M059J (cell line): ENCODE measurements at regions not wholly inside any gene's neighbourhood (a gene's known extent, or its start where the extent isn't known, plus 50 kb on each side); places are given as distances from the start of the nearest gene placed in this dataset.
A peak's percentile ranks its signal among the peaks of the same experiment; 100 is the strongest.
"Not testable (repeated sequence)": the region's sequence is repeated elsewhere in the genome, so short reads cannot be mapped to it uniquely, and the experiment has no call there.

Source experiments
- DNase-seq: peaks from one replicate; pipeline ENCODE4 v3.0.0-alpha.2; 2012; ENCODE audit warnings: low read depth

GRCh38 chr4:86478151-86478550, 116.0 kb upstream of the PTPN13 start:
- not testable (repeated sequence) for DNase-seq

- no peak for DNase-seq
Measured at GRCh38 chr4:86481440-86481839, 112.7 kb upstream of the PTPN13 start.

DNA sequence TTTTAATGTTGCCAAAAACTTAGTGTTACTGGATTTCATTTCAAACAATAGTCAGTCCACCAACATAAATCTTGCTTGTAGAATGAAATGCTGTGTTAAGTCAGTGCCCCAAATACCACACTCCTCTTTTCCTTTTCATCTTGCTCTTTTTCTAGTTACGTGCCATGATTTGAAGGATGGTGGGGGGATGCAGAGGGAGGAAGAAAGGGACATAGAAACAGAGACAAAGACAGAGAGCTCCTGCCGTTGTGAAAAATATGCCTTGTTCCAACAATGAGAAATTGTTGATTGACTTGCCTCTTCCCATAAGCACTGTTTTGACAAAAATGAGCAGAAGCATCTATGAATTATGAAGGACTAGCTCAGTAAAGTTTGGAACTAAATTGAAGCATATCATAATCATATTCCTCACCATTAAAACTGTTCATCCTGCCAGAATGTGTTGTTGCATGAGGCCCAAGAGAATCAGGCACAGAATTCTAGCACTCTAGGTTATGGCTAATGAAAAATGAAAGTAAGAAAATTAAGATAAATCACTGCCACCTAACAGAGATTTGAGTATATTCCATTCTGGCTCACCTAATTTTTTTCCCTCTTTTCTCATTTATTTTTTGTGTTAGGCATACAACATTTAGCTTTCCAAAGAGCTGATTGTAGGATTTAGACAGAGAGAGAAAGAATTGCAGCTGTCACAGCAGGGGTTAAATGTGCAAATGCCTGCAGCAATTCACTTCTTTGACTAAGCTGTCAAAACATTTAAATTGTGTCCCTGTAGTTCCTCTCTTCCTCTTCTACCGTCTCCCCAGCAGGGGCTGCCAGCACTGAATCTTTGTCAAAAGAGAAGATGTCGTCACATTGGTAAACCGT, 111.6 kb upstream of the PTPN13 start:
- DNase-seq: peak; percentile 39

DNA sequence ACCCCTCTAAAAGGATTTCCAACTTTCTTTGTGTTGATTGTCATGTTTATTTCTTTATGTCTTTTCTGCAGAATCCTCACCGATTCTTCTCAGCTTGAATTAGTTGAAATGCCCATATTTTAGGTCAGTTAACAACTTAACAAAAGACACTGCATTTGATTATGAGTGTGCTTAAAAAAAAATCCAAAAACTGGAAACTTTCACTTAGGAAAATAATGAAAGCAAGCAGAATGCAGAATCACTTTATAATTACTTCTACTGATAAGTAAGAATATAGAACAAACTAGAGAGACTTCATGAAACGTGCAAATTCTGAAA, 111.0 kb upstream of the PTPN13 start:
- no peak for DNase-seq

- DNase-seq: no peak
Measured at GRCh38 chr4:86483773-86484172, 110.3 kb upstream of the PTPN13 start.

GRCh38 chr4:86484241-86484640, 109.9 kb upstream of the PTPN13 start:
- no peak for DNase-seq

DNA sequence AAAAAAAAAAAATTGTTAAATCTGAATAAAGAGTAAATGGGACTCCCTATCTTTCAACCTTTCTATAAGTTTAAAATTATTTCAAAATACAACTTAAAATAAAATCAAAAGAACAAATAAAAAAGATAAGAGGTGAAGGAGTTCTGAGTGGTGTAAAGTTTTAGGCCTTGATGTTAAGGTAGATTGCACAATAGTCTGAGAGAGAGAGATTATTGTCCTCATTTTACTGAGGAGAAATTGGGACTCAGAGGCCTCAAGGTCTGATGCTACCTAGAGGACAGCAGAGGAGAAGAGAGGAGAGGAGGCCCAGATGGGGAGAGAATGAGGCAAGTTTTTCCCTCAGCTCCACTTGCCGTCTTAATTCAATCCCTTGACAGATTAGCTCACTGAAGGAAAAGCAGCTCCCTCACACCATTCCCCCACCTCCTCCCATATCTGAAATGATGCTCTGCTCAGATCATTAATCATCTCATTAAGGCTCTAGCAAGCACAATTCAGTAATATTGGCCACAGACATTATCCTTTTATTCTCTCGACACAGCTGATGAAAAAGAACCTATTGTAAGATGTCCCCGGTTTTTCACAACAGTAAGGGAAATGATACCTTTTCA, 106.3 kb upstream of the PTPN13 start:
- DNase-seq: no peak

DNA sequence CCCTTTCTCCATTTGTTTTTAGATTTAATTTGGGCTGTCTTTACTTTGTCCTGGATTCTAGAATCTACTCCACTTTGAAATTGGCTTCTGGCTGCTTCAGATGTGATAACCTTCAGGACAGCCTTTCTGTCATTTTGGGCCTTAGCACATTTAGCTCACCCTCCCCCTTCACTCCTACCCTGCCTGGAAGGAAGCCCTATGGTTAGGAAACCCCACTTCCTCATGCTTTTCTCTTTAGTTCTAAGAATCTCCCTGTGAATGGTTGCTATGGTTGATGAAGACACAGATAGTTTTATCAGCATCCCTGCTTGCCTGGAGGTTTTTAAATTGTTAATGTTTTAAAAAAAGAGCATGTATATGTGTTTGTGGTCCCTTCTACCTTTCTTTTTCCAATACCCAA, 100.7 kb upstream of the PTPN13 start:
- no peak for DNase-seq

DNA sequence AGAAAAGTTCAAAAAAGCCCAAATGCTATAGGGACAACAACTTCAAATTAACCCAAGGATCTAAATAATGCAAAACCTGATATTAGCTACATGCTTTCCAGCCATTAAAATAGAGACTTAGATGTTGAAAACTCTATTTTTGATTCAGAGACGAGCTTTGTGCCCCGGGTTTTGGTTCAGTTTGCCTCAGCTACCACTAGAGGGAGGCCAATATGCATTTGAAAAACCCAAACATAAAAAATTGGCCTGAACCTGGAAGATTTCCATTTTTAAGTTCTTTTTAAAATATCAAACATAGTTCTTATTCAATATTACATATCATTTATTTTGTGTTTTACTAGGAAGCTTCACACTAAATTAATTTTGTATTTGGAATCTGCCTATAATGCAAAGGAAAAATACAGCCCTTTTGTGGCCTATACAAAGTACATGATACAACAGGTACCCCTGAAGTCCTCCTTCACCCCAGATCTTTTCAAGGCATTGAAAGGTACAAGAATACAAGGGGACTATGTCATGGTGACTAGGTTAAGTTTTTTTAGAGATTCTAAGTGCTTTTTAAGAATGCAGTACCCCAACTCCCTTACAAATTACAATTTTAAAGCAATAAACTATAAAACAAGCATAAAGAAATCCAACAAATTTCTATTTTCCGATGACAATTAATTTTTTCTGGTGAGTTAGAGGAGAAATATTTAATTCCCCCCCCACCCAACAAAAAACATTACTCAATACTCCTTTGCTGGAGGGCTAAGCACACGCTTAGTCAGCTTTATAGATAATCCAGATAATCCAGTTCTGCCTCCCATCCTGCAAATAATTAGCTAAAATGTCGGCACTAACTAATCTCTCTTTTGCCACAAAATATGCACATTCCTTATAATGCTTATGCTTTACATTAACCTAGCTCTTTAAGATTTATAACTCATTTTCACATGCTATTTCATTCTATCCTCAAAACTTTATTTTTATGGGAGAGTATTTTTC, 97.7 kb upstream of the PTPN13 start:
- peak; percentile 41 for DNase-seq

DNA sequence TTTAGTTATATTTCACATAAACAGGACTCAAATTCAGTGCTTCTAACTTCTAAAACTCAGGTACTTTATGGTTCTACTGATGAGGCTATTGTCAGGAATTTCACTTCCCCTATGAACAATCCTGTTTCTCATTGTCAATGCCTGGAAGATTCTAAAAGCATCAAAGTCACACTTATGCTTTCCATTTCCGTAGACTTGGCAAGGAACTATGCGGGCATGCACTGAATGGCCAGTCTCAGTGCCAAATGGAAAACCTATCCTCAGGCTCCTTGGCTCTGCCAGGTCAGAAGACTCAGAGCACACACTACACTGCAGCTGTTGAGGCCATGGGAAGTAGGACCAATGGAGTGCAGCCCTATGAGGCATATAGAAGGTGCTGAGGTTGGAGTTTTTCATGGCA, 97.0 kb upstream of the PTPN13 start:
- DNase-seq: peak; percentile 71

DNA sequence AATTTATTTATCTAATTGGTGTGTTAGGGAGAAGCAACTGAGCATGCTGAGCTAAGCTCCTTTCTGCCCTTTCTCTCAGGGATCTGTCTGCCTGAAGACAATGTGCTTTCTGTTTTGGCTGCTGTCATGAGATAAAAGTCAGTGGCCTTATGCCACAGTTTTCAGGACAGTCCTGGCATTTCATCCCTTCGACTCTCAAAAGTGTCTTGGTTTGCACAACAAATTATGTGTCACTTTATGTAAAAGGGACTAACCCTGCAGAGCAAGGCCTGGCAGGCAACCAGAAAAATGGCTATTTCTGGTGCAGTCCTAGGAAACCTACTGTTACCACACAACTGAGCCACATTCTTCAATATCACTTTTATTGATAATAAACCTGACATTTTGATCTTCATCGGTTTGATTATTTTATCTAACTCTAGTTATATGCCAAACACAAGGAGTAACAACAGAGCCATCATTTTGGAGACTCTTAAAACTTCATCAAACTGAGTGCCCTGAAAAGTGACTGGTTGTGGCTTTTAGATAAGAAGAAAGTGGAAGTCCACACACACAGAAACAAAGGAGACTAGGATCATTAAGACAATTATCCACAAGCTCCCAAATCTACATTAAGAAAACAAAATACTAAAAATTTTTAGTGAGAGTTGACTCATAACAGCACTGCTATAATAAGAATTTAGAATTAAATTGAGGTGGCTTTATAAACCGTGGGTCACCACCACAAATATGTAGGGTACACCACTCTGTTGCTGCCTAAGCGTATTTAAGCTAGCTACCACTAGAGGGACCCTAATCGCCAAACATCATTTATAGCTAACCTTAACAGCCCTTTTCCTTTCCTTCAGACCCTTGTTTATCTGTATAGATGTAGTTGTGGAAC, 95.9 kb upstream of the PTPN13 start:
- DNase-seq: peak; percentile 72

GRCh38 chr4:86498863-86499166, 95.3 kb upstream of the PTPN13 start:
- no peak for DNase-seq

DNA sequence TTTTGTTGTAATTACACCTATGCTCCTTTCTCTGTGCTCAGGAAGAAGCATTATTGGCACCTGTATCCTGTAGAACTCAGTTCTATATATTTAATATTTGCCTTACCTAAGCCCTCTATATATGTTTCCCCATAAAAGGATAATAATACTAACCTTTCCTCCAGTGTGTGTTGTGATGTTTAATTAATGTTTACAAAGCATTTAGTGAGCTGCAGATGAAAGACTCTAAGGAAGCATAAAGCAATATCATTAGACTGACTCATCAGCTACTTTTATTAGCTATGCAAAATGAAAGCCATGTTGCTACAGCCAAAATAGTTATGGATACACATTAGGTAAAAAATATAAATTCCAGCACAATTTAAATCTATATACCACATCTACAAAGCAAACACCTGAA, 93.6 kb upstream of the PTPN13 start:
- peak; percentile 34 for DNase-seq

GRCh38 chr4:86502081-86502480, 92.0 kb upstream of the PTPN13 start:
- DNase-seq: no peak

DNA sequence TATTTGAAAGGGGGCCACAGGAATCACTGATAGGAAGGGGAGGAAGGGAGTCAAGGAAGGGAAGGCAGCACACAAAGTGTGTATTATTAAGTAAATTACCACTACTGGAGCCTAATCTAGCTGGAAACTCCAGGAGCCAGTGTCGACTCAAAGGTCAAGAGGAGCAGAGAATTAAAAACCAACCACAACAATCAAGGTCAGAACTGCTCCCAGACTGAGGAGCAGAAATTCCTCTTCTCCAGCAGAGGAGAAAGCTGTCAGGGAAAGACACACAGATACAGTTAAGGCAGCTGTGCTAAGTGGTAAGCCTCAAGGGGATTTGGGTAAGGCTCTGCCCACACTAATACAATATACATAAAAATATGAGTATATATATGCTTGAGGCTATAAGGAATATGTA, 87.5 kb upstream of the PTPN13 start:
- peak; percentile 44 for DNase-seq

DNA sequence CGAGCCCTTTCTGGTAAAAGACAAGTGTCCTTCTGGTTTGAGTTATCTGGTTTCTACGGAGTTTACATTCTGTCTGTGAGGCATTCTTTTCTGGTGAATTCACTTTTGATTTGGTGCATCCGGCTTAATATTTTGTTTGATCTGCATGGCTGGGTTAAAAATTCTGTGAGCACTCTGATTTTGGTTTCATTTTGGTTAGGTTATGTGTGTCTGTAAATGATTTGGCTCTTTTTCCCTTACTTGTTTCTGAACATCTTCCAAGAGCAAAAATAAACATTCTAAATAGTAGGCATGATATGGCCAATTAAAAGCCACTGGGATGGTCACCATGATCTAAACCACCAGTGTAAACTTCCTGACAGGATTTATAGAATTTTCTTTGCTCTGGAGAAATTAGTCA, 85.7 kb upstream of the PTPN13 start:
- DNase-seq: peak; percentile 84

DNA sequence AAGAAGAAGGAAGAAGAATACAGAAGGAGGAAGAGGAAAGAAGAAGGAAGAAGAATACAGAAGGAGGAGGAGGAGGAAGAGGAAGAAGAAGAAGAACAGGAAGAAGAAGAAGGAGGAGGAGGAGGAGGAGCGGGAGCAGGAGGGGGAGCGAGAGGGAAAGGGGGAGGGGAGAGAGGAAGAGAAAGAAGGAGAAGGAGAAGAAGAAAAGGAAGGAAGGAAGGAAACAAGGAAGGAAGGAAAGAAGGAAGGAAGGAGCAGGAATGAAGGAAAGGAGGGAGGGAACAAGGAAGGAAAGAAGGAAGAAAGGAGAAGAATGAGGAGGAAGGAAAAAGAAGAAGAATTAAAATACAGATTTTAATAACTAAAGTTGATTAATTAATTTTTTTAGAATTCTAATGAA, 82.5 kb upstream of the PTPN13 start:
- no peak for DNase-seq

DNA sequence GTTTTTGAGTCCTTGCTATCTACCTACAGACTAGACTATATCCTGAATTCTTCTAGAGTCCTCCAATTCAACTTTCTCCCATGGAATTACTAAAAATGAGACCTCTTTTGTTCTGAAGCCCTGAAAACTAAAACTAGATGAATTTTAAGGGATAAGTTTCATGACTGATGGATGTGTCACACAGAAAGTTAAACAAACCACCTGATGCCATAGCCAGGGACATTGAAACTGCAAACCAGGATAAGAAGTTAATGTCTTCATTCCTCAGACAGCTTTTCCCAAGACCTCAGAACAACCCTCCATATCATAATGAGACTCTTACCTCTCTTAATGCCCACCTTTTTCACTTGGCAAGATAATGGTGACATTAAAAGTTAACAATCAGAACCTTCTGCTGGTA, 81.5 kb upstream of the PTPN13 start:
- peak; percentile 43 for DNase-seq

DNA sequence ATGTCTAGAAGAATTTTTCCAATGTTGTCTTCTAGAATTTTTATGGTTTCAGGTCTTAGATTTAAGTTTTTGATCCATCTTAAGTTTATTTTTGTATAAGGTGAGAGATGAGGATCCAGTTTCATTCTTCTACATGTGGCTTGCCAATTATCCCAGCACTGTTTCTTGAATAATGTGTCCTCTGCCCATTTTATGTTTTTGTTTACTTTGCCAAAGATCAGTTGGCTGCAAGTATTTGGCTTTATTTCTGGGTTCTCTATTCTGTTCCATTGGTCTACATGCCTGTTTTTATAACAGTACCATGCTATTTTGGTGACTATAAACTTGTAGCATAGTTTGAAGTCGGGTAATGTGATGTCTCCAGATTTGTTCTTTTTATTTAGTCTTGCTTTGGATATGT, 78.2 kb upstream of the PTPN13 start:
- DNase-seq: not testable (repeated sequence)

DNA sequence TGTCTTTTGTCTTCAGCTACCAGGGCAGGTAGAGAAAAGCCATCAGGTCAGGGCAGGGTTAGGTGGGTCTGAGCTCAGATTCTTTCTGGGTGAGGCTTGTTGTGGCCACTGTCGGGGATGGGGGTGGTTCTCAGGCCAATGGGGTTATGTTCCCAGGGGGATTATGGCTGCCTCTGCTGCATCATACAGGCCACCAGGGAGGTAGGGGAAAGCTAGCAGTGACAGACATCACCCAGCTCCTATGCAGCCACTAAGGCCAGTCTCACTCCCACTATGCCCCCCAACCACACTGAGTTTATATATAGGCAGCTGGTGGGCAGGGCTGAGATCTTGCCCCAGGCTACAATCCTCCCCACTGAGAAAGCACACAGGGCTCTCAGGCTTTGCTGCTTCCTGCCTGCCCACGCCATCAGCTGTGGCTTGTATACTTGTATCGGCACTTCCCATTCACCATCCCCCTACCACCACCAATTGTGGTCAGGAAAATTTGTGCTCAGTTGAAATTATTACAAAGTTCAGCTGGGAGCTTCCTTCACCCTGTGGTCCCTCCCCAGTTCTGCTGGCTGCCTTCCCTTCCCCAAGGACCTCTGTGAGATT, 72.6 kb upstream of the PTPN13 start:
- no peak for DNase-seq

GRCh38 chr4:86522349-86522748, 71.8 kb upstream of the PTPN13 start:
- DNase-seq: no peak
